ENCODE measurements at regions not wholly inside any gene's neighbourhood (a gene's known extent, or its start where the extent isn't known, plus 50 kb on each side); places are given as distances from the start of the nearest gene placed in this dataset.

GRCh38 chr3:137930976-137931375 is 79.0 kb upstream of the CLDN18 start:
- Mint-ChIP-seq H3K36me3 (no peaks in the 10 kb centered on the region), H3K4me3 (no peak overlapping the region), H3K9me3 (peaks cover 9% of the 10 kb centered on the region), H3K27ac (no peak overlapping the region), H3K27me3 (no peaks in the 10 kb centered on the region), H3K4me1 (no peaks in the 10 kb centered on the region)
- ATAC-seq, result peak; percentile 31

- H3K4me1 Mint-ChIP-seq, result no peaks in the 10 kb centered on the region
- ATAC-seq, result no peak
- H3K27ac Mint-ChIP-seq, result no peak overlapping the region
Measured at GRCh38 chr3:137938876-137939275, 71.1 kb upstream of the CLDN18 start.

DNA sequence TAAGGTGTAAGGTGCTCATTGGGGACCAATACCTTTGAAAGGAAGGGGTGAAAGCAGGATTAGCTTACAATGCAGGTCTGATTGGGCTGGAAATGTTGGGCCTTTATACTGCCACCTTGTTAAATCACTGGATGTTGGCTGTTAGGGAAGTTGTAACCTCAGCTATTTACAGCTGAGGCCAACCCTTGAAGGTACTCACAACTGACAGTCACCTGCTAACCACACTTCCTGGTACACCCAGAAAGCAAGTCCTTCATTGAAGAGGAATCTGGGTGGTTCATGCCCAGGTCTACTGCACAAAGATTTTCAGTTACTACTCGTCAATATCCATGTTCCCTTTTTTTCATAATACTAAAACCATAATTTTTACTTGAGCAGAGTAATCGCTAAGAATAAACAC is 65.4 kb upstream of the CLDN18 start:
- Mint-ChIP-seq H3K9me3 (no peaks in the 10 kb centered on the region), H3K27ac (no peak overlapping the region), H3K36me3 (no peaks in the 10 kb centered on the region), H3K27me3 (peaks cover 7% of the 10 kb centered on the region), H3K4me3 (no peak overlapping the region), H3K4me1 (no peaks in the 10 kb centered on the region)
- ATAC-seq, result no peak

More at GRCh38 chr3:137938876-137939275, 71.1 kb upstream of the CLDN18 start:
- no peak overlapping the region for H3K4me3 Mint-ChIP-seq
- H3K9me3 Mint-ChIP-seq, result peaks cover 2% of the 10 kb centered on the region
- no peaks in the 10 kb centered on the region for H3K27me3 Mint-ChIP-seq
- H3K36me3 Mint-ChIP-seq, result no peaks in the 10 kb centered on the region

DNA sequence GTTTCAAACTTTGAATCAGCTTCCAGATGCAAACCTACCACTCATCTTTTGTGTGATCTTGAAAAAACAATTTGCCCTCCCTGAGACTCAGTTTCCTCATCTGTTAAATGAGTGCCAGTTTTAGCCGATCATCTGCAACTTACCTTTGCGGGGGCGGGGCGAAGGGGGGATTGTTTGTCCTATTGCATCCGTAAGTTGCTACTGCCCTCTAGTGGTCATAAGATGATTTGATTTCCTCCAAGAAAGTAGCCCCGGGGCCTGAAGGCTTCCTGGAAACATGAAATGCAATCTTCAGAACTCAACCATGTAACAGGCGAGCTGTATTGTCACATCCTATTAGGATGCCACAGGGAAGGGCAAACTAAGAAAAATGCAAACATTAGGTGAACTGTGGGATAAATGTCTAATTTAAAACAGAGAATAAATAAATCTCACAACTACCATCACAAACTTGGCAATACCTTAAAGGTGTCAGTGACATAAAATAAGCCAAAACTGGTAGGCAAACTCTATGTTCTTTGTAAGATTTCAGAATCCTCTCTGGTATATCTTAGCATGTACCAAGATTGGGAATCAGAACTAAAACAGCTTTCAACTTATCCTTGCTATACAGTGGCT is 63.5 kb upstream of the CLDN18 start:
- Mint-ChIP-seq H3K4me3 (no peak overlapping the region), H3K36me3 (no peaks in the 10 kb centered on the region), H3K9me3 (no peaks in the 10 kb centered on the region), H3K4me1 (no peaks in the 10 kb centered on the region), H3K27ac (no peak overlapping the region), H3K27me3 (peaks cover 7% of the 10 kb centered on the region)
- no peak for ATAC-seq

DNA sequence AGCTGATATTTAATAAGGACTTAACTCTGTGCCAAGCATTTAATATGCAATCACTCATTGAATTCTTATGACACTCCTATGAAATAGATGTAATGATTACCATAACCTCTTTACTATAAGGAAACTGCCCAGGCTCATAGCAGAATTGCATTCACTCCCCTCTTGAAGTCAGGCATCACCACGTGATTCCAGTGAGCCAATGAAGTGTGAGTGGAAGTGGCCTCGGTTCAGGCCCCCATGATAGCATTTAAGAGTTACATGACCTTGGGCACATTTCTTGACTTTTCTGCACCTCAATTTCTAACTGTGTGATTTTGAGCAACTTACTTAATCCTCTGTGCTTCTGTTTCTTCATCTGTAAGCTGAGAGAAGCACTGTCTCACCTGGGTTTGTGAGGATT is 62.8 kb upstream of the CLDN18 start:
- peaks cover 7% of the 10 kb centered on the region for H3K27me3 Mint-ChIP-seq
- ATAC-seq, result no peak
- H3K27ac Mint-ChIP-seq, result no peak overlapping the region
- no peaks in the 10 kb centered on the region for H3K36me3 Mint-ChIP-seq
- H3K4me1 Mint-ChIP-seq, result no peaks in the 10 kb centered on the region
- H3K9me3 Mint-ChIP-seq, result peaks cover 3% of the 10 kb centered on the region
- no peak overlapping the region for H3K4me3 Mint-ChIP-seq

DNA sequence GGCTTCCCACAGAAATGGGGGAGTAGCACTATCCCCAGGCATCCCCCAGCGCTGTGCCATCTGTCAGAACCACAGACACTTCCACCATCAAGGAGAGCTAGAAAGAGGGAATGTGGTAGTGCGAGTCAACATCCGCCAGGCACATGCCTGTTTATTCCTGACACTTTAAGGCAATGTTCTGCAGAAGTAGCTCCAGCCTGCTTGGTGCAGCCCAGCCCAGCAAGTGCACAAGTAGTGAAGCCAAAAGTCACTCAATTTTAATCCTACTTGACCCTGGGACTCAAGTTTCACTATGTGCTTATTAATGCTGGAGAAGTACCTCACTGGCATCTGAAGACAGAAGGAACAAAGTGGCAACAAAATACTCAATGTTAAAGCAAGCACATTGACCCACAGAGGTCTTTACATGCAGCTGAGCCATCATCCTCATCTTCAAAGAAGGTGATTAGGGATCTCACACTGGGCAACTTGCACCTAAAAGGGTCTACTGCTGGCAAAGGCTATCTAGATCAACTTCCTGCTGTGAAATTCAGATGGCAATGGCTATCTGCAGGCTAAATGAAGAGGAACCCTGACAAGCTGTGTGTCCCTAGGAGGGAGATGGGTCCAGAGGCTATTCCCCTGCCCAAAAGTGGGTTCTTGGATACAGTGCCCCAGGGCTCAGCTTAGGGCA is 61.4 kb upstream of the CLDN18 start:
- Mint-ChIP-seq H3K27ac (no peak overlapping the region), H3K4me1 (no peaks in the 10 kb centered on the region), H3K36me3 (no peaks in the 10 kb centered on the region), H3K4me3 (no peak overlapping the region), H3K27me3 (peaks cover 7% of the 10 kb centered on the region), H3K9me3 (peaks cover 6% of the 10 kb centered on the region)
- no peak for ATAC-seq

GRCh38 chr3:137958636-137959035 is 51.3 kb upstream of the CLDN18 start:
- H3K4me3 Mint-ChIP-seq, result no peak overlapping the region
- H3K36me3 Mint-ChIP-seq, result no peaks in the 10 kb centered on the region
- peaks cover 23% of the 10 kb centered on the region for H3K27me3 Mint-ChIP-seq
- ATAC-seq, result no peak
- no peak overlapping the region for H3K27ac Mint-ChIP-seq
- peaks cover 5% of the 10 kb centered on the region for H3K9me3 Mint-ChIP-seq
- no peaks in the 10 kb centered on the region for H3K4me1 Mint-ChIP-seq
